Urothelium cell line (cell line): ENCODE measurements at regions not wholly inside any gene's neighbourhood (a gene's known extent, or its start where the extent isn't known, plus 50 kb on each side); places are given as distances from the start of the nearest gene placed in this dataset.

Experiments
- DNase-seq: peaks from one replicate; pipeline ENCODE4 v3.0.0; 2011; ENCODE audit warnings: low spot score, mixed read lengths
- FAIRE-seq: peaks from 2 replicates; lab custom pipeline; 2011; peaks lifted over from hg19 to GRCh38; lab: Jason Lieb, UNC

DNA sequence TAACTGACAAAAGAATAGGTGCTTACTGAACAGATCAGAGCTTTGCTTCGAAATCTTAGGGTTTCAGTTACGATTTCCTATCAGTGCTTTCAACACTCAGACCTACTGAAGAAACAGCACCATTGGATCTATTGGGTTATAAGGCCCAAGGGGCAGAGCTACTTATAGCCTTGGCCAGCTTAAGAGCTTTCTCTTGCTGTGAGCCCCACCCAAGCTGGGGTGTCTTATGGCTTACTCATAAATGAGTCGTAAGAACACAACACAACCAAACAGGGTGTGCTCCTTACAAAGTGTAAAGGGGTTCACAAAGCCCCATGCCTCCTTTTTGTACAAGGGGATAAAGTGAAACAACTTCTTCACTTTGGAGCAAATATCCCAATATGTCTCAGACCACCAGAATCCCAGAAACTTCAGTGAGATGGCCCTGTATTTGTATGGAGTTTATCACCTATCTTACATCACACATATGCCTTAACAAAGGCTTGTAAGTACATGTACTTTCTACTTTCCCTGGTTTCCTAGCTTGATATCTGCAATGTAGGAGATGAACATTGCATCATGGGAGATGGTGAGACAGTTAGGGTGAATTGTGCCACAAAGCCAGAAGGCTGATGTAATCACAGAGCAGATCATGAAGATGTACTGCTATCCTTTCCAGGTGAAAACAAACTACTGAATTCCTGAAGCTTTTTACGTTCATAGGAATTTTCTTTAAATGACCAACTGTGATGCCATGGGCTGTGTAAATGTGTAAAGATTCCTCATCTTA lies 115.5 kb upstream of the GLI2 start:
- peak; percentile 42 for FAIRE-seq
- DNase-seq, result no peak

DNA sequence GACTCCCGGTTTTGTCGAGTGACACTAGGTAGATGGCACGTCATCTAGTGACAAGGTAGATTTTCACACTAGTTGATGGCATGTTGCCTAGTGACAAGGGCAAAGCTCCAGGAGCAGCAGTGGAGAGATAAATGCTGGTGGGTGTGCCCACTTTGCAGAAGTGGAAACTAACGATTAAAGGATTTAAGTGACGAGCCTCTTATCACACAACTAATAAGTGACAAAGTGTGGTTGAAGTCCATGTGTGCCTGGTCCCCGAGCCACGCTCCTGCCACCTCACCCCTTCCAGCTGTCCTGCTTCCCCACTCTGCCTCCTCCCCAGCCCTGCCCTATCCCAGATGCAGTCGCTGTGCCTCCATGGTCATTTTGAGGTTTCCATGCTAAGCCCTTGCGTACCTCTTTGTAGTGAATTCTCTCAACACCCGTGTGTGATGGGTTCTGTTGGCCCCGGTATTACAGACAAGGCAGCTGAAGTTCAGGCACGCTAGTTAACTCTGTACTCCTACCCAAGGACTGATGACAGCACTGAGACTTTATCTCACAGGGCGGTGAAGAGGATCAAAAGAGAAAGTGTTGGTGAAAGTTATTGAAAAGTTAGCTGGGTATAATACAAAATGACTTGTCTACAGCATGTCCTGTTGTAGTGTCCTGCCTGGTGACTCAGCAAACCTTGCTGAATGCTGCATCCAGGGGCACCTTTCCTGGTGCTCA lies 113.4 kb upstream of the GLI2 start:
- no peak for DNase-seq
- peak; percentile 93 for FAIRE-seq

- FAIRE-seq, result peak; percentile 79
- DNase-seq, result no peak
Observed at GRCh38 chr2:120622886-120623753, 112.5 kb upstream of the GLI2 start.

DNA sequence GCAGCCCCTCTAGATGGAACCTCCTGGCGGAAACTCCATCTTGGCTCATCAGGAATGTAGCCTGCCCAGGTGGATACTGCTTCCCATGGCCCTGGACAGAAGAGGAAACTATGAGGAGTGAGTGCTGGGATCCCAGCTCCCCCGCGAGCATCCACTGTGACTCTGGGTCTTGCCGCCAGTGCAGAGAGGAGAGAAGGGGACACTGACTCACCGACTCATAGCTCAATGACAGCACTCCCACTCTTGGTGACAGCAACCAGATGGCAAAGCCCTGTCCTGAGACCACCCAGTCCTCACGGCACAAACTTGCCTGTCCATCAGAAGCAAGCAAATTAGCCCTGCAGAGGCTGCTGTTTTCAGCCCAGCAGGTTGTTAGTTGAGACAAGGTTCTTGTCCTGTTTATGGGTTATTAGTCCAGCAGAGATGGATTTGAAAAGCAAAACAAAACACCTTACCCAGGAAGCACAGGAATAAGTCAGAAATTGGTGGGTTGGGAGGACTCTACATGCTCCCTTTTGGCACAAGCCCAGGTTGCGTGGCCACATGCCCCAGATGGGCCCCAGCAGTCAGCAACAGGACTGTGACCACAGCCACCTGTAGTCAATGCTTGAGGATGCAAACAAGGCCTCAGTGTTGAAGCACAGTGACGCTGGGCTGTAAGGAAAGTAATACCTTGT lies 111.5 kb upstream of the GLI2 start:
- peak; percentile 92 for FAIRE-seq
- DNase-seq, result no peak

- DNase-seq (no peak), FAIRE-seq (peak; percentile 68)
Observed at GRCh38 chr2:120624738-120625446, 110.8 kb upstream of the GLI2 start.

GRCh38 chr2:120625865-120626560 lies 109.7 kb upstream of the GLI2 start:
- DNase-seq (peak; percentile 63), FAIRE-seq (peak; percentile 5)

- DNase-seq (no peak), FAIRE-seq (no peak)
Observed at GRCh38 chr2:120626566-120626965, 109.1 kb upstream of the GLI2 start.

DNA sequence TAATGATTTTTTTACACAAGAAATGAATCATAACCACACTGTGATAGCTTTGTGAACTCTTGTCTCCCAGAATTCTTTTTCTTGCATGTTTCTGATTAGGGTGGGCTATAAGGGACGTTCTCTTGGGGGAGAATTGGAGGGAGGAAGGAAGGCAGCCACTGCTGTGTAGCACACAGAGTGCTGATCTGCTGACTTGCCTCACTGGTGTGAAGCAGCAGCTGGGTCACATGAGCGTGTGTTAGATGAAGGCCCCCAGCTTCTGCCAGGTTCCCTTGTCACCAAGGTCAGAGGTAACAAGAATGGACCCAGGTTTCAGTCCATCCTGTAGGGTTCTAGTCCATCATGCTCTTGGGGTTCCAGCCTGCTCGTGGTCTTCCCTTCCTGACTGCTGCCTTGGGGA lies 107.4 kb upstream of the GLI2 start:
- no peak for FAIRE-seq
- no peak for DNase-seq

GRCh38 chr2:120629241-120629895 lies 106.3 kb upstream of the GLI2 start:
- DNase-seq (no peak), FAIRE-seq (peak; percentile 32)

GRCh38 chr2:120630031-120630701 lies 105.5 kb upstream of the GLI2 start:
- FAIRE-seq (no peak), DNase-seq (no peak)

DNA sequence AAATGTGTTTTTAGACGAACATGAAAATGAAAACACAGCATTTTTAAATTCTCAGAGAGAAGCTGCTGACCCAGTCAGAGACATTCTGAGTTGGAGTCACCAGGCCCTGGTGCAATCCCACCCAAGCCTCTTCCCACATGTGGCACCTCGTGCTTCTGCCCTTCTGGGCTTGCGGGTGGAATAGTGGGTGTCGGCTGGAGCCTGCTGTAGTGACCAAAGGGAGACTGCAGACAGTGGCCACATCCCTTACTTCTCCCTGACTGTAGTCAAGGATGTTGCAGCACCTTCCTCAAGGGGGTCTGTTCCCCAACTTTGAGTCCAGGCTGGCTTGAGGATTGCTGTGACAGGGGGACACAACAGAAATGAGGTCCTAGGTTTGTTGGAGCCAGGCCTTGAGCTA lies 104.4 kb upstream of the GLI2 start:
- DNase-seq, result no peak
- FAIRE-seq, result no peak

DNA sequence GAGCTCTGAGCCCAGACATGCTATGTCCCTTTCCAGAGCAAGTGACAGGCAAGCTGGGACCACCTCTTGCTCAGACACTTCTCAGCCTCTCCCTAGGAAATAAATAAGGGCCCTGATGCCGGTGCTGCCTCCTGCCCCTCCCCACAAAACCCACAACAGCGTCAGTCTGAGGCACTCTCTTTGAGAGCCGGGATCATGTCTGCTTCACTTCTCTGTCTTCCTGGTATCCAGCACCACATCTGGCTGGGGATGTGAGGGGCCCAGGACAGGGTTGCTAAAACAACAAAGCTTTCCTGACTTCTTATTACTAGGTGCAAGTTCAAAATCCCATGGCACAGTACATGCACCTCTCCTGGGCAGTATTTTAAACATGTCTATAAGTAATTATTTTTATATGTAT lies 103.9 kb upstream of the GLI2 start:
- DNase-seq (no peak), FAIRE-seq (no peak)

DNA sequence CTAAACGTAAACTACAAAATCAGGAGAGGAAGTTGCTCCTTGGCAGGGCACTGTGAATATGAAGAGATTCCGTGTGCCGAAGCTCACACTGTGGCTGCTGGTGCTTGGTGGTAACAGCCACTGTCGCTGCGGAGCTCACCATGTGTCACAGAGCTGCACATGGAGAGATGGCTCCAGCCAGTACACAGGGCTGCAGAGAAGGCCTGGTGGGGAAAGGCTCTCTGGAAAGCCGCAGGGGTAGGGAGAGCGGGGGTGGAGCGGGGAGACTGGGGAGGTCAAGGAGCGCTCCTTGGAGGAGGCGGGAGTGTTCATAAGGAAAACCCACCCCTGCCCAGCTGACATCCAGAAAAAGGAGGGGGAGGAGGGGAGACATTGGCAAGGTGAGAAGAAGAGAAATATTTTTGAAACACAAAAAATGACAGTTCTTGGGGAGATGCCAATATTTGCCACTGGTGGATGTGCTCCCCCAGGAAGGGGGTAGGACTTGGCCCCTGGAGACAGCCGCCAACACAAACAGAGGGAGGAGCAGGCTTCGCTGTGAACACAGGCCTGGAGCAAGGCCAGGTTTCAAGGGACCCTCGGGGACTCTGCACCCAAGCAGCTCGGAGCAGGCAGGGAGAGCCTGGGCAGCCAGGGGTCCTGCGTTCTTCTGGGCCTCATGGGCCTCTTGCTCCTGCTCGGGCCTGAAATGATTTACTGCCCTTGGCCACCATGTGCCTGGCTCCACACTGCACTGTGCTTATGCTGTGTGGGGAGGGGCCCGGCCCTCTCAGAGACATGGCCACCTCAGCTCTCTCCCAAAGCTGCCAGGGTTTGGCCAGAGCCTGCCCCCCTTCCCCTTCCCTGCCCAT lies 102.6 kb upstream of the GLI2 start:
- peak; percentile 32 for FAIRE-seq
- DNase-seq, result no peak

GRCh38 chr2:120634533-120634932 lies 101.1 kb upstream of the GLI2 start:
- FAIRE-seq (no peak), DNase-seq (no peak)

DNA sequence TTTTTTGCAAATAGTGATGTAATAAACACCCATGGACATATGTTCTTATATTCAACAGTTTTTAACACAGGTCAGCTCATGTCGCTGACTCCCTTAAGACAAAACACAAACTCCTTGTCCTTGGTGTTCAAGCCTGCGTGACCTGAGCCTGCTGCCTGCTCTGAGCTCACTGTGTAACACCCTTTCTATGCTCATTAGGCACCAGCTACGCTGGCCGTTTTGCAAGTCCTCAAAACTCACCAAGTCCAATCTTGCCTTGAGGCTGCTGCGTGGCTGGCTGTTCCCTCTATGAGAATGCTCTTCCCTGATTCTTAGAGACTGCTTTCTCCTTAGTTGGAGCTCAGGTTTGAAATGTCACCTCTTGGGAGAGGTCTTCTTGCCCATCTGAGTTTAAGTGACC lies 100.5 kb upstream of the GLI2 start:
- FAIRE-seq (peak; percentile 17), DNase-seq (no peak)

DNA sequence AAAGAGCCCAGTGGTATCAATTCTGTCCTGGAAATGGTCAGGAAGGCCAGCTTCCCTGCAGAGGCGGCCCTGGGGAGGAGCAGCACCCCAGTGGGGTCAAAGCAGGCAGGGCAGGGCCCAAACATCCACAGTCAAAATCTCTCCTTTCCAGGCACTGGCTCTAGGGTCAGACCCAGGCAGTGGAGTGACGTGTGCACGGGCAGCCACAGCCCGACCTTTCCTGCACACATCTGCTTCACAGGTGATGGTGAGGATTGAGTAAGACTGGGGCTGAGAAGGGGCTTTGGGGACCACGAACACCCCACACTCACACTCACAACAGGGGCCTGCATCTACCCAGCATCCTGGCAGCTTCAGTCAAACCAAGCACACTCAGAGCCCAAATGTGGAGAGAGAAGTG lies 97.8 kb upstream of the GLI2 start:
- DNase-seq (no peak), FAIRE-seq (no peak)

DNA sequence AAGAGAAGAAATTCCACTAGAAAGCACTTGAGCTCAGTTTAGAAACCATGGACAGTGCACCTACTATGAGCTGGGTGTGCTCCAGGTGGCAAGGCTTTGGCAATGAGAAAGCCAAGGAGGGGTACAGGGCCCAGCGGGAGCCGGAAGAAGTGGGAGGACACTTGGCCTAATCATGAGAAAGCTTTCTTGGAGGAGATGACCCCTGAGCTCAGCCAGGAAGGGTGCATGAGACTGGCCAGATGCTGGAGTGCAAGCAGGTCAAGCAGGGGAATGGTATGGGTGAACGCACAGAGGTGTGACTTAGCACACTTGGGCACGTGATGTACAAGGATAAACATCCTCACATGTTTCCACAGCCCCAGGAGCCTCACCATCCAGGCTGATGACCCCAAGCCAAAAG lies 97.2 kb upstream of the GLI2 start:
- DNase-seq (no peak), FAIRE-seq (peak; percentile 63)

GRCh38 chr2:120641366-120641771 lies 94.3 kb upstream of the GLI2 start:
- peak; percentile 35 for FAIRE-seq
- no peak for DNase-seq
